GM12875 (cell line): ENCODE measurements at regions not wholly inside any gene's neighbourhood (a gene's known extent, or its start where the extent isn't known, plus 50 kb on each side); places are given as distances from the start of the nearest gene placed in this dataset.

Experiments used
- H3K4me3 ChIP-seq: one replicate; pipeline ENCODE4 v1.5.1; 2011; ENCODE audit warnings: low read depth, low read length, control low read depth
- CTCF ChIP-seq: IDR thresholded peaks from 2 replicates; pipeline ENCODE4 v1.5.1; 2011; ENCODE audit warnings: low read depth, mild to moderate bottlenecking, control low read depth, inconsistent platforms, low read length, moderate library complexity, borderline replicate concordance; ENCODE audit not compliant: insufficient read depth

GRCh38 chr12:107631715-107632114, 53.9 kb upstream of the PWP1 start:
- TF ChIP-seq CTCF: no peak
- no peak overlapping the region for H3K4me3 ChIP-seq

- no peak overlapping the region for H3K4me3 ChIP-seq
- TF ChIP-seq CTCF: no peak
These were observed 53.4 kb upstream of the PWP1 start for GRCh38 chr12:107632246-107632645.

- H3K4me3 ChIP-seq: no peak overlapping the region
- TF ChIP-seq CTCF: no peak
These were observed 51.1 kb upstream of the PWP1 start for GRCh38 chr12:107634530-107634929.

- no peak overlapping the region for H3K4me3 ChIP-seq
- TF ChIP-seq CTCF: no peak
These were observed 50.5 kb upstream of the PWP1 start for GRCh38 chr12:107635139-107635538.
